ENCODE measurements at regions not wholly inside any gene's neighbourhood (a gene's known extent, or its start where the extent isn't known, plus 50 kb on each side); places are given as distances from the start of the nearest gene placed in this dataset.
"Not testable (repeated sequence)": the region's sequence is repeated elsewhere in the genome, so short reads cannot be mapped to it uniquely, and the experiment has no call there.

- Histone ChIP-seq H3K9ac (ENCODE audit: low read depth, low read length) (no peak overlapping the region), H3K27ac (ENCODE audit: low read length) (no peak overlapping the region)
- no peak for TF ChIP-seq CTCF (IDR thresholded peaks at IDR 0.05; ENCODE audit: borderline replicate concordance, extremely low read depth, low read length, poor library complexity, severe bottlenecking)
- TF ChIP-seq EZH2 (IDR thresholded peaks at IDR 0.05; ENCODE audit: borderline replicate concordance, low read depth, low read length, severe bottlenecking), result no peak
These were observed 313.2 kb downstream of the RAPGEF2 start for GRCh38 chr4:159416073-159416472.

GRCh38 chr4:159416996-159417395 lies 314.1 kb downstream of the RAPGEF2 start:
- TF ChIP-seq EZH2 (IDR thresholded peaks at IDR 0.05; ENCODE audit: borderline replicate concordance, low read depth, low read length, severe bottlenecking) (no peak), CTCF (IDR thresholded peaks at IDR 0.05; ENCODE audit: borderline replicate concordance, extremely low read depth, low read length, poor library complexity, severe bottlenecking) (no peak)

More at GRCh38 chr4:159416073-159416472, 313.2 kb downstream of the RAPGEF2 start:
- Histone ChIP-seq H3K36me3 (ENCODE audit: insufficient read depth, low read length) (no peaks in the 10 kb centered on the region), H3K27me3 (ENCODE audit: insufficient read depth, low read length, poor library complexity) (no peaks in the 10 kb centered on the region), H3K4me1 (ENCODE audit: insufficient read depth, low read length) (no peaks in the 10 kb centered on the region), H3K4me3 (ENCODE audit: low read depth in 1 of 2, low read length in 2 of 2) (no peak overlapping the region), H3K79me2 (ENCODE audit: insufficient read depth, low read length) (no peaks in the 10 kb centered on the region), H4K20me1 (ENCODE audit: insufficient read depth, low read length) (no peaks in the 10 kb centered on the region), H3K4me2 (ENCODE audit: insufficient read depth, low read length) (no peak overlapping the region), H3K9me3 (ENCODE audit: insufficient read depth, low read length, severe bottlenecking) (peaks cover 6% of the 10 kb centered on the region), H2AFZ (ENCODE audit: low read depth, low read length) (no peak overlapping the region)
- ATAC-seq (ENCODE audit: insufficient read depth, low read depth) (no peak), DNase-seq (no peak)

GRCh38 chr4:159420162-159421057 lies 317.5 kb downstream of the RAPGEF2 start:
- H3K27me3 ChIP-seq (ENCODE audit: insufficient read depth, low read length, poor library complexity), result peaks cover 3% of the 10 kb centered on the region
- no peak overlapping the region for H3K4me3 ChIP-seq (ENCODE audit: low read depth in 1 of 2, low read length in 2 of 2)
- peaks cover 6% of the 10 kb centered on the region for H3K9me3 ChIP-seq (ENCODE audit: insufficient read depth, low read length, severe bottlenecking)
- ATAC-seq (ENCODE audit: insufficient read depth, low read depth) (no peak), DNase-seq (no peak)
- H4K20me1 ChIP-seq (ENCODE audit: insufficient read depth, low read length), result no peaks in the 10 kb centered on the region
- no peaks in the 10 kb centered on the region for H3K79me2 ChIP-seq (ENCODE audit: insufficient read depth, low read length)
- no peak overlapping the region for H3K9ac ChIP-seq (ENCODE audit: low read depth, low read length)
- no peaks in the 10 kb centered on the region for H3K4me1 ChIP-seq (ENCODE audit: insufficient read depth, low read length)
- H2AFZ ChIP-seq (ENCODE audit: low read depth, low read length), result no peak overlapping the region
- no peak overlapping the region for H3K27ac ChIP-seq (ENCODE audit: low read length)
- no peaks in the 10 kb centered on the region for H3K36me3 ChIP-seq (ENCODE audit: insufficient read depth, low read length)
- TF ChIP-seq EZH2 (IDR thresholded peaks at IDR 0.05; ENCODE audit: borderline replicate concordance, low read depth, low read length, severe bottlenecking) (no peak), CTCF (IDR thresholded peaks at IDR 0.05; ENCODE audit: borderline replicate concordance, extremely low read depth, low read length, poor library complexity, severe bottlenecking) (no peak)
- H3K4me2 ChIP-seq (ENCODE audit: insufficient read depth, low read length), result no peak overlapping the region

More at GRCh38 chr4:159416996-159417395, 314.1 kb downstream of the RAPGEF2 start:
- no peaks in the 10 kb centered on the region for H4K20me1 ChIP-seq (ENCODE audit: insufficient read depth, low read length)
- no peak overlapping the region for H3K27ac ChIP-seq (ENCODE audit: low read length)
- H3K27me3 ChIP-seq (ENCODE audit: insufficient read depth, low read length, poor library complexity), result no peaks in the 10 kb centered on the region
- H3K4me2 ChIP-seq (ENCODE audit: insufficient read depth, low read length), result no peak overlapping the region
- H2AFZ ChIP-seq (ENCODE audit: low read depth, low read length), result no peak overlapping the region
- H3K4me3 ChIP-seq (ENCODE audit: low read depth in 1 of 2, low read length in 2 of 2), result no peak overlapping the region
- H3K9me3 ChIP-seq (ENCODE audit: insufficient read depth, low read length, severe bottlenecking), result peaks cover 6% of the 10 kb centered on the region
- H3K4me1 ChIP-seq (ENCODE audit: insufficient read depth, low read length), result no peaks in the 10 kb centered on the region
- no peaks in the 10 kb centered on the region for H3K36me3 ChIP-seq (ENCODE audit: insufficient read depth, low read length)
- no peaks in the 10 kb centered on the region for H3K79me2 ChIP-seq (ENCODE audit: insufficient read depth, low read length)
- ATAC-seq (ENCODE audit: insufficient read depth, low read depth), result no peak
- H3K9ac ChIP-seq (ENCODE audit: low read depth, low read length), result no peak overlapping the region
- DNase-seq, result no peak

- H3K79me2 ChIP-seq (ENCODE audit: insufficient read depth, low read length); ATAC-seq (ENCODE audit: insufficient read depth, low read depth); H3K9me3 ChIP-seq (ENCODE audit: insufficient read depth, low read length, severe bottlenecking); H3K4me1 ChIP-seq (ENCODE audit: insufficient read depth, low read length); H3K4me2 ChIP-seq (ENCODE audit: insufficient read depth, low read length); DNase-seq; H4K20me1 ChIP-seq (ENCODE audit: insufficient read depth, low read length); H3K36me3 ChIP-seq (ENCODE audit: insufficient read depth, low read length); H3K27ac ChIP-seq (ENCODE audit: low read length); H3K4me3 ChIP-seq (ENCODE audit: low read depth in 1 of 2, low read length in 2 of 2); H2AFZ ChIP-seq (ENCODE audit: low read depth, low read length); H3K9ac ChIP-seq (ENCODE audit: low read depth, low read length); H3K27me3 ChIP-seq (ENCODE audit: insufficient read depth, low read length, poor library complexity): not testable (repeated sequence)
These were observed 318.2 kb downstream of the RAPGEF2 start for GRCh38 chr4:159421058-159421419.
